ENCODE measurements at regions not wholly inside any gene's neighbourhood (a gene's known extent, or its start where the extent isn't known, plus 50 kb on each side); places are given as distances from the start of the nearest gene placed in this dataset.
"Not testable (repeated sequence)": the region's sequence is repeated elsewhere in the genome, so short reads cannot be mapped to it uniquely, and the experiment has no call there.

DNA sequence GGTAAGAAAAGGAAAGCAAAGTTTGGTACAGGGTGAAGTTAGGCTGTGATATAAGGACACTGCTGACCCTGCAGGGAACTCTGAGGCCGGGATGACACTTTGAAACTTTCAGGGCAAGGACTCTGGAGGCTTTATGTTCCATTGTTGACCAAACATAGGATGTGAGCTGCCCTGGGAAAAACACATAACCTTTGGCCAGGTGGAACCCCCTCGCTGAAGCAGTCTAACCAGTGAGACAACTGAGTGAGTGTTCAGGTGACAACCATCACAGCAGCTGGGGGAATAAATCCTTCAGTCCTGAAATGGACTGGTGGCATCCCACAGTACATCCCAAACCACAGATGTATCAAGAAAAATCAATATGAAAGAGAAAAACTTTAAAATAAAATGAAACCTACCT is 280.9 kb upstream of the CDH2 start:
- TF ChIP-seq GATA1 (IDR thresholded peaks at IDR 0.05; ENCODE audit: low read depth, low read length) = no peak
- TF ChIP-seq POLR2A (IDR thresholded peaks at IDR 0.05; ENCODE audit: low read length) = no peak
- no peak for DNase-seq

DNA sequence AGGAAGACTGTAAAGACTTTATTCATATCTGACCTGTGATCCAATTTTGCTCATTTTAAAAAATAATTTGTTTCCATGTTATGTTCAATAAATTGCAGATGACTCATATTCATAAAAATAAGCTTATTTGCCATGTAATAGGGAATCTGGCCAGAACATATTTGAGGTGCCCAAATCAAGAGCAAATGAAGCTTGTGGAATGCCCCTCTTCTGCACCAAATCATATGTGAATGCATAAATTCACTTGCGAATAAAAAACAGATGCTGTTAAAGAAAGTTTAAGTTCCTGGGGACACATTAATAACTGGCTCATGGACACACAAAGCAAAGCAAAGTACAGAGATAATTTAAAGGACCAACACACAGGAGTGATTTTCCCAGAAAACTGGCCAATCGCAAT is 279.0 kb upstream of the CDH2 start:
- DNase-seq = no peak
- TF ChIP-seq GATA1 (IDR thresholded peaks at IDR 0.05; ENCODE audit: low read depth, low read length) = no peak
- no peak for TF ChIP-seq POLR2A (IDR thresholded peaks at IDR 0.05; ENCODE audit: low read length)

DNA sequence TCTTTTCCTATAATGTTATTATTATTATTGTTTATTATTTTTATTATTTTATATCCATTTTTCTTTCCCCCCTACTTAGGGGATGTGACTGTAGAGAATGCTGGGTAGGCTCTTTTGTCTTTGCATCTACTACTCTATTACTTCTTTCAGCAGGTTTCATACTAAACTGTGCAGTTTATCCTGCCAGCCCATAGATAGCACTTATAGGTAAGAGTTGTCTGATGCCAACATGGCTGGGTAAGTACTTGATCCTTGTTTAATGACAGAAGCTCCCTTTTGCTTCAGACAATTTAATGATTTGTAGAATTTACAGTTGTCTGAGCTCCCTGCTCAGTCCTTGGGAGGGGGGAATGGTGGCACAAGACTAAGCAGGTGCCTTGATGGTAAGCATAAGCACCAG is 262.9 kb upstream of the CDH2 start:
- TF ChIP-seq POLR2A (IDR thresholded peaks at IDR 0.05; ENCODE audit: low read length) (no peak), GATA1 (IDR thresholded peaks at IDR 0.05; ENCODE audit: low read depth, low read length) (no peak)

DNA sequence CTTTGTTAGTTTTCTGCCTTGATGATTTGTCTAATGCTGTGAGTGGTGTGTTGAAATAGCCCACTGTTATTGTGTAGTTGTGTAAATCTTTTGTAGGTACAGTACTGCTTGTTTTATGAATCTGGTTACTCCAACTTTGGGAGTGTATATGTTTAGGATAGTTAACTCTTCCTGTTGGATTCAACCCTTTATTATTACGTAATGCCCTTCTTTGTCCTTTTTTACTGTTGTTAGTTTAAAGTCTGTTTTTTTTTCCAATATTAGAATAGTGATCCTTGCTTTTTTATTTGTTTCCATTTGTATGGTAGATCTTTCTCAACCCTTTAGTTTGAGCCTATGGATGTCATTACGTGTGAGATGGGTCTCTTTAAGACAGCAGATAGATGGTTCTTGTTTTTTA is 261.5 kb upstream of the CDH2 start:
- DNase-seq = no peak
- no peak for TF ChIP-seq POLR2A (IDR thresholded peaks at IDR 0.05; ENCODE audit: low read length)
- no peak for TF ChIP-seq GATA1 (IDR thresholded peaks at IDR 0.05; ENCODE audit: low read depth, low read length)

More for the DNA sequence above, 262.9 kb upstream of the CDH2 start:
- DNase-seq = no peak

DNA sequence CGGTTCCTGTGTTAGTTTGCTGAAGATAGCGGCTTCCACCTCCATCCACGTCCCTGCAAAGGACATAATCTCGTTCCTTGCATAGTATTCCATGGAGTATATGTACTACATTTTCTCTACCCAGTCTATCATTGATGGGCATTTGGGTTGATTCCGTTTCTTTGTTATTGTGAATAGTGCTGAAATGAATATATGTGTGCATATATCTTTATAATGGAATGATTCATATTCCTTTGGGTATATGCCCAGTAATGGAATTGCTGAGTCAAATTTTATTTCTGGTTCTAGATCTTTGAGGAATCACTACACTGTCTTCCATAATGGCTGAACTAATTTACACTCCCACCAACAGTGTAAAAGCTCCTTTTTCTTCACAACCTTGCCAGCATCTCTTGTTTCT is 255.4 kb upstream of the CDH2 start:
- no peak for TF ChIP-seq GATA1 (IDR thresholded peaks at IDR 0.05; ENCODE audit: low read depth, low read length)
- TF ChIP-seq POLR2A (IDR thresholded peaks at IDR 0.05; ENCODE audit: low read length) = no peak
- no peak for DNase-seq

GRCh38 chr18:28425886-28426285 is 249.0 kb upstream of the CDH2 start:
- no peak for DNase-seq
- TF ChIP-seq GATA1 (IDR thresholded peaks at IDR 0.05; ENCODE audit: low read depth, low read length) (no peak), POLR2A (IDR thresholded peaks at IDR 0.05; ENCODE audit: low read length) (no peak)

GRCh38 chr18:28422577-28422976 is 245.6 kb upstream of the CDH2 start:
- TF ChIP-seq GATA1 (IDR thresholded peaks at IDR 0.05; ENCODE audit: low read depth, low read length) (no peak), POLR2A (IDR thresholded peaks at IDR 0.05; ENCODE audit: low read length) (no peak)
- DNase-seq = no peak

DNA sequence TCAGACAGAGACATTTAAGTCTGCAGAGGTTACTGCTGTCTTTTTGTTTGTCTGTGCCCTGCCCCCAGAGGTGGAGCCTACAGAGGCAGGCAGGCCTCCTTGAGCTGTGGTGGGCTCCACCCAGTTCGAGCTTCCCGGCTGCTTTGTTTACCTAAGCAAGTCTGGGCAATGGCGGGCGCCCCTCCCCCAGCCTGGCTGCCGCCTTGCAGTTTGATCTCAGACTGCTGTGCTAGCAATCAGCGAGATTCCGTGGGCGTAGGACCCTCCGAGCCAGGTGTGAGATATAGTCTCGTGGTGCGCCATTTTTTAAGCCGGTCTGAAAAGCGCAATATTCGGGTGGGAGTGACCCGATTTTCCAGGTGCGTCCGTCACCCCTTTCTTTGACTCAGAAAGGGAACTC is 245.0 kb upstream of the CDH2 start:
- DNase-seq = not testable (repeated sequence)

GRCh38 chr18:28412521-28412920 is 235.6 kb upstream of the CDH2 start:
- no peak for DNase-seq
- TF ChIP-seq GATA1 (IDR thresholded peaks at IDR 0.05; ENCODE audit: low read depth, low read length) = no peak
- no peak for TF ChIP-seq POLR2A (IDR thresholded peaks at IDR 0.05; ENCODE audit: low read length)

DNA sequence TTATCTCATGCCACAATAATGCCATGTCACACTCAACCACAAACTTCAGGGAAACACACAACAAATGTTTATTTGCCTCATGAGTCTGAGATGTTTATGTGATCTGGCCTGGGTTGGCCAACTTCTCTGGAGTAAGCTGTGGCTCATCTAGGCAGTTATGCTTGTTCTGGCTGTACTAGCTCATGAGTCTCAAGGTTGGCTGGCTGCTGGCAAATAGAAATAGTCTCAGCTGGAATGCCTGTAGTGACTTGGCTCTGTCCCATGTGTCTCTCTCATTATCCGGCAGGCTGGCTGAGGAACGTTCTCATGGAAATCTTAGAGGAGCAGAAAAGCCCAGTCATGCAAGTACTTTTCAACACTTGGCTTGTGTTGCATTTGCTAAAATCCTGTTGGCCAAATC is 234.9 kb upstream of the CDH2 start:
- TF ChIP-seq POLR2A (IDR thresholded peaks at IDR 0.05; ENCODE audit: low read length) (no peak), GATA1 (IDR thresholded peaks at IDR 0.05; ENCODE audit: low read depth, low read length) (no peak)

GRCh38 chr18:28409811-28410210 is 232.9 kb upstream of the CDH2 start:
- TF ChIP-seq GATA1 (IDR thresholded peaks at IDR 0.05; ENCODE audit: low read depth, low read length) (no peak), POLR2A (IDR thresholded peaks at IDR 0.05; ENCODE audit: low read length) (no peak)
- no peak for DNase-seq

More for the DNA sequence above, 234.9 kb upstream of the CDH2 start:
- no peak for DNase-seq

DNA sequence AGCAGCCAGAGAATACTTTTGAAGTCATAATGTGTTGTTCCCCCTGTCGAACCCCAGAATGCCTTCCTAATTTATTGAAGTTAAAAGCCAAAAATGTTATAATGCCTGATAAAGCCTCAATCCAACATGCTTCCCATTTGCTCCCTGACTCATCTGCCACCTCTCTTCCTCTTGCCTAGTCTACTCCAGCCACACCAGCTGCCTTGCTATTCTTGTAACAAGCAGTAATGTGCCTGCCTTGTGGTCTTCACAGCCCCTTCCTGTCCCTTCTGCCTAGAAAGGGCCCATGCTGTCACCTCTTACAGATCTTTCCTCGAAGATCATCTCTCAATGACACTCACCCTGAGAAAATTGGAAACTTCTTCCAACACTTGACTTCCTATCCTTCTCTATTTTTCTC is 231.6 kb upstream of the CDH2 start:
- DNase-seq = no peak
- TF ChIP-seq GATA1 (IDR thresholded peaks at IDR 0.05; ENCODE audit: low read depth, low read length) = no peak
- no peak for TF ChIP-seq POLR2A (IDR thresholded peaks at IDR 0.05; ENCODE audit: low read length)

GRCh38 chr18:28407681-28408080 is 230.8 kb upstream of the CDH2 start:
- TF ChIP-seq GATA1 (IDR thresholded peaks at IDR 0.05; ENCODE audit: low read depth, low read length) (no peak), POLR2A (IDR thresholded peaks at IDR 0.05; ENCODE audit: low read length) (no peak)
- DNase-seq = no peak

GRCh38 chr18:28406533-28406932 is 229.6 kb upstream of the CDH2 start:
- no peak for TF ChIP-seq GATA1 (IDR thresholded peaks at IDR 0.05; ENCODE audit: low read depth, low read length)
- DNase-seq = no peak

GRCh38 chr18:28404694-28405093 is 227.8 kb upstream of the CDH2 start:
- no peak for TF ChIP-seq GATA1 (IDR thresholded peaks at IDR 0.05; ENCODE audit: low read depth, low read length)
- no peak for TF ChIP-seq POLR2A (IDR thresholded peaks at IDR 0.05; ENCODE audit: low read length)
- DNase-seq = no peak

DNA sequence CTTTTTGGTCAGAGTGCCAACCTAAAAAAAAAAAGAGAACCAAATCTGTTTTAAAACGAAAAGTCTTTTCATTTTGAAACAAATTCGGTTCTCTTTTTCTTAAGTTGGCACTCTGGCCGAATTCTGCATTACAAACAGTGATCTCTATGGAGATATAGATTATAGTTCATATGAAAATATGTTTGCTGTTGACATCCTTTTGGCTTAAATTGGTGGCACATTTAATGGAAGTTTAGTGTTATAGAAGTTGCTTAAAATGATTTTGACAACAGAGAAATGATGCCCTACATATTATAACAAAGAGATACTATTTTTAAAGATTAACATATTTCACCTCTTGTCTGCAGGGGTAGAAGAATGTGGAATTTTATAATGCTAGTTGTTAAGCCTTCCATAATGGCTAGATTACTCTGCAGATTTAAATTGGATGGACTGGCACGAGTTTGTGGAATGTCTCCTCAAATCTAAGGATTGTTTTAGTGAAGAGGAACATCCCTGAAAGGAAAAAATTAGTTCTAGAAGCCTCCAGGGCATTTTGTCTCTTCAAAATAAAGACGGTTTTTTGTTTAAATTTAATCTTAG is 222.9 kb upstream of the CDH2 start:
- DNase-seq = no peak
- TF ChIP-seq GATA1 (IDR thresholded peaks at IDR 0.05; ENCODE audit: low read depth, low read length) (no peak), POLR2A (IDR thresholded peaks at IDR 0.05; ENCODE audit: low read length) (no peak)

Measured in erythroblast (primary cell).